HG03066 (cell line): ENCODE measurements at regions not wholly inside any gene's neighbourhood (a gene's known extent, or its start where the extent isn't known, plus 50 kb on each side); places are given as distances from the start of the nearest gene placed in this dataset.
"Not testable (repeated sequence)": the region's sequence is repeated elsewhere in the genome, so short reads cannot be mapped to it uniquely, and the experiment has no call there.

ENCODE experiments used
- ATAC-seq: cut with Tn5 transposase; IDR thresholded peaks from one replicate; pipeline ENCODE4 v1.9.1; 2021; ENCODE audit warnings: low read depth; ENCODE audit not compliant: unreplicated experiment

- ATAC-seq, result no peak
Measured at GRCh38 chr12:88922816-88923215, 342.5 kb upstream of the KITLG start.

GRCh38 chr12:88921890-88922532 is 341.7 kb upstream of the KITLG start:
- ATAC-seq, result no peak

- no peak for ATAC-seq
Measured at GRCh38 chr12:88921434-88921833, 341.2 kb upstream of the KITLG start.

- no peak for ATAC-seq
Measured at GRCh38 chr12:88918161-88918560, 337.9 kb upstream of the KITLG start.

GRCh38 chr12:88914967-88915366 is 334.7 kb upstream of the KITLG start:
- no peak for ATAC-seq

- no peak for ATAC-seq
Measured at GRCh38 chr12:88909510-88909909, 329.2 kb upstream of the KITLG start.

GRCh38 chr12:88908345-88908744 is 328.1 kb upstream of the KITLG start:
- no peak for ATAC-seq

- no peak for ATAC-seq
Measured at GRCh38 chr12:88904705-88905104, 324.4 kb upstream of the KITLG start.

- ATAC-seq, result no peak
Measured at GRCh38 chr12:88903333-88903732, 323.1 kb upstream of the KITLG start.

- ATAC-seq, result no peak
Measured at GRCh38 chr12:88897723-88898122, 317.5 kb upstream of the KITLG start.

- no peak for ATAC-seq
Measured at GRCh38 chr12:88896958-88897357, 316.7 kb upstream of the KITLG start.

GRCh38 chr12:88895634-88896033 is 315.4 kb upstream of the KITLG start:
- no peak for ATAC-seq

GRCh38 chr12:88893801-88894200 is 313.5 kb upstream of the KITLG start:
- no peak for ATAC-seq

GRCh38 chr12:88891434-88891833 is 311.2 kb upstream of the KITLG start:
- ATAC-seq, result not testable (repeated sequence)

- no peak for ATAC-seq
Measured at GRCh38 chr12:88889326-88890110, 309.2 kb upstream of the KITLG start.

GRCh38 chr12:88884600-88884999 is 304.3 kb upstream of the KITLG start:
- no peak for ATAC-seq

- ATAC-seq, result no peak
Measured at GRCh38 chr12:88882662-88883061, 302.4 kb upstream of the KITLG start.

GRCh38 chr12:88880051-88880450 is 299.8 kb upstream of the KITLG start:
- no peak for ATAC-seq

- no peak for ATAC-seq
Measured at GRCh38 chr12:88878295-88878694, 298.0 kb upstream of the KITLG start.

- ATAC-seq, result no peak
Measured at GRCh38 chr12:88876857-88877256, 296.6 kb upstream of the KITLG start.

GRCh38 chr12:88870000-88870737 is 289.9 kb upstream of the KITLG start:
- ATAC-seq, result no peak

GRCh38 chr12:88868050-88868449 is 287.8 kb upstream of the KITLG start:
- ATAC-seq, result no peak
